ENCODE measurements at regions not wholly inside any gene's neighbourhood (a gene's known extent, or its start where the extent isn't known, plus 50 kb on each side); places are given as distances from the start of the nearest gene placed in this dataset.
A peak's percentile ranks its signal among the peaks of the same experiment; 100 is the strongest.
"Not testable (repeated sequence)": the region's sequence is repeated elsewhere in the genome, so short reads cannot be mapped to it uniquely, and the experiment has no call there.

- peak; percentile 69 for DNase-seq (ENCODE audit: low read depth, low spot score)
- TF ChIP-seq CTCF (IDR thresholded peaks at IDR 0.05; ENCODE audit: low read depth, low read length) = peak; percentile 38
- in situ Hi-C loops (cut with HindIII; ENCODE audit: low sequenced_read_pairs) = no loop called here
- H3K4me3 ChIP-seq (ENCODE audit: low read depth, low read length) = no peak overlapping the region
Measured at GRCh38 chr5:91928754-91929521, 545.8 kb upstream of the ARRDC3 start.

- no peak overlapping the region for H3K4me3 ChIP-seq (ENCODE audit: low read depth, low read length)
- no peak for DNase-seq (ENCODE audit: low read depth, low spot score)
- in situ Hi-C loops (cut with HindIII; ENCODE audit: low sequenced_read_pairs) = no loop called here
- TF ChIP-seq CTCF (IDR thresholded peaks at IDR 0.05; ENCODE audit: low read depth, low read length) = no peak
Measured at GRCh38 chr5:91927439-91927838, 544.3 kb upstream of the ARRDC3 start.

- no peak for TF ChIP-seq CTCF (IDR thresholded peaks at IDR 0.05; ENCODE audit: low read depth, low read length)
- no peak for DNase-seq (ENCODE audit: low read depth, low spot score)
- in situ Hi-C loops (cut with HindIII; ENCODE audit: low sequenced_read_pairs) = no loop called here
- H3K4me3 ChIP-seq (ENCODE audit: low read depth, low read length) = no peak overlapping the region
Measured at GRCh38 chr5:91925249-91925648, 542.1 kb upstream of the ARRDC3 start.

DNA sequence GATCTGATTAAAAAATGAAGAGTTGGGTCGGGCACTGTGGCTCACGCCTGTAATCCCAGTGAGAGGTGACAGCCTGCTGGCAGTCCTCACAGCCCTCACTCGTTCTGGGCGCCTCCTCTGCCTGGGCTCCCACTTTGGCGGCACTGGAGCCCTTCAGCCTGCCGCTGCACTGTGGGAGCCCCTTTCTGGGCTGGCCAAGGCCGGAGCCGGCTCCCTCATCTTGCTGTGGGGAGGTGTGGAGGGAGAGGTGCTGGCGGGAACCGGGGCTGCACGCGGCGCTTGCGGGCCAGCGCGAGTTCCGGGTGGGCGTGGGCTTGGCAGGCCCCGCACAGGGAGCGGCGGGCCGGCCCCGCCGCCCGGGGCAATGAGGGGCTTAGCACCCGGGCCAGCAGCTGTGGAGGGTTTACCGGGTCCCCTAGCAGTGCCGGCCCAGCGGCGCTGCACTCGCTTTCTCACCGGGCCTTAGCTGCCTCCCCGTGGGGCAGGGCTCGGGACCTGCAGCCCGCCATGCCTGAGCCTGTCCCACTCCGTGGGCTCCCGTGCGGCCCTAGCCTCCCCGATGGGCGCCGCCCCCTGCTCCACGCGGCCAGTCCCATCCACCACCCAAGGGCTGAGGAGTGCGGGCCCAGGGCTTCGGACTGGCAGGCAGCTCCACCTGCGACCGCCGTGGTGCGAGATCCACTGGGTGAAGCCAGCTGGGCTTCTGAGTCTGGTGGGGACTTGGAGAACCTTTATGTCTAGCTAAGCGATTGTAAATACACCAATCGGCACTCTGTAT, 534.1 kb upstream of the ARRDC3 start:
- DNase-seq (ENCODE audit: low read depth, low spot score); in situ Hi-C loops (cut with HindIII; ENCODE audit: low sequenced_read_pairs); H3K4me3 ChIP-seq (ENCODE audit: low read depth, low read length): not testable (repeated sequence)

GRCh38 chr5:91910655-91911054, 527.5 kb upstream of the ARRDC3 start:
- H3K4me3 ChIP-seq (ENCODE audit: low read depth, low read length) = no peak overlapping the region
- in situ Hi-C loops (cut with HindIII; ENCODE audit: low sequenced_read_pairs) = no loop called here
- TF ChIP-seq CTCF (IDR thresholded peaks at IDR 0.05; ENCODE audit: low read depth, low read length) = no peak
- DNase-seq (ENCODE audit: low read depth, low spot score) = no peak

DNA sequence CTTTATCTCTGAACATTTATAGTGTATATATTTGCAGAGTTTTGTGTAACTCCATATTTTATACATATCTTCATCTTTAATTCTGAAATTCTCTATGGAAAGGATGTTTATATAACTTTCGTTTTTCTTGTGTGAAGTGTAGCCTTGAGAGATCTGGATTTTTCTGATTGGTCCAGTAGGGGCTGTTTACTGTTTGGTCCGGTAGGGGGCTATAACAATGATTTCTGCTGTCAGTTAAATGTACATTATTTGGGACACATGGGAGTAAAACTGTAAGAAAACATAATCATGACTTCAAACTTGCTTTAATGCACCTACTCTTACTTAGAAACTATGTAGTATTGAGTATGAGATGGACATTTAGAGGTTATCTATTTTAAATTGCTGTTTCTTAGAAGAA, 527.1 kb upstream of the ARRDC3 start:
- in situ Hi-C loops (cut with HindIII; ENCODE audit: low sequenced_read_pairs) = no loop called here
- DNase-seq (ENCODE audit: low read depth, low spot score) = no peak
- TF ChIP-seq CTCF (IDR thresholded peaks at IDR 0.05; ENCODE audit: low read depth, low read length) = no peak
- H3K4me3 ChIP-seq (ENCODE audit: low read depth, low read length) = no peak overlapping the region

DNA sequence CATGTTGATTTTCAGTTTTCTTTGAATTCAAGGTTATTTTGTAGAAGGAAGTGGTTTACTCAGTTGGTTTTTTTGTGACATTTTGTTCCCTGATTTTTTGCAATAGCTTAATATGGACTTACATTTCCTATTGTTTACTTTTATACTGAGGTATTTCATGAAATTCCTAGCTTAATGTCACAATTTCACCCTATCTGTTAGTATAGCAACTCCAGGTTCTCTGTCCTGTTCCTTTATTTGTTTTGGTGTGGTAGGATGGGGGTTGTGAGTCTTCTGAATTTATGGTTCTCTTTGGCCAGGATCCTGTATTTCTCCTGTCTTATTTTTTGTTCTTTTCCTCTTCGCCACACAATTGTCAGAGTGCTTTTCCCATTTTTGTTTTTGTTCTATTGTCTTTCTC, 523.4 kb upstream of the ARRDC3 start:
- H3K4me3 ChIP-seq (ENCODE audit: low read depth, low read length) = no peak overlapping the region
- DNase-seq (ENCODE audit: low read depth, low spot score) = no peak
- TF ChIP-seq CTCF (IDR thresholded peaks at IDR 0.05; ENCODE audit: low read depth, low read length) = no peak
- in situ Hi-C loops (cut with HindIII; ENCODE audit: low sequenced_read_pairs) = no loop called here
